GM21390 (cell line): ENCODE measurements at regions not wholly inside any gene's neighbourhood (a gene's known extent, or its start where the extent isn't known, plus 50 kb on each side); places are given as distances from the start of the nearest gene placed in this dataset.
"Not testable (repeated sequence)": the region's sequence is repeated elsewhere in the genome, so short reads cannot be mapped to it uniquely, and the experiment has no call there.

Source experiments
- ATAC-seq: cut with Tn5 transposase; IDR thresholded peaks from one replicate; pipeline ENCODE4 v1.9.1; 2021; ENCODE audit not compliant: unreplicated experiment

DNA sequence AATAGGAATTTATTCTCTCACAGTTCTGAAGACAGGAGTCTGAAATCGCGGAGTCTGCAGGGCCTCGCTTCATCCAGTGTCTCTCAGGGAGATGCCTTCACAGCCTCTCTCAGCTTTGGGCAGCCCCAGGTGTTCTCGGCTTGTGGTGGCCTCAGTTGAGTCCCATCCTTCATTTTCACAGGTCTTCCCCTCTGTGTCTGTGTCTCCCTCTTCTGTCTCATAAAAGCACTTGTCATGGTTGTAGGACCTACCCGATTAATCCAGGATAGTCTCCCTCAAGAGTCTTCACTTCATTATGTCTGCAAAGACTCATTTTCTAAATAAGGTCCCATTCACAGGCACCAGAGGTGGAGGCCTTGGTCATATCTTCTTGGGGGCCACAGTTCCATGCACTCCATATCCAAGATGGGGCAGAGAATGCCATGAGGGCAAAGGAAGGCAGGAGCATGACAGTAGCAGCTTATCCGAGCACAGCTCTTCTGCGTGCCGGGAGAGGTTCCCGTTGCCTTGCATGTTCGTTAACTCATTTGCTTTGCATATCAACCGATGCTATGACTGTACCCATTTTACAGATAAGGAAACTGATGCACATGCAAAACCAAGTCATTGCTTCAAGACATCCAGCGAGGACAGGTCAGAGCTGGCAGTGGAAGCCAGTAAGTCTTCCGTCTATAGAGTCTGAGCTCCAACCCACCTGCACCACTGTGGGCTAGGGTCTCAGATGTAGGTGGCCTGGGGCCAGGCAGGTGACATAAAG lies 363.8 kb upstream of the SULF2 start:
- ATAC-seq, result no peak

DNA sequence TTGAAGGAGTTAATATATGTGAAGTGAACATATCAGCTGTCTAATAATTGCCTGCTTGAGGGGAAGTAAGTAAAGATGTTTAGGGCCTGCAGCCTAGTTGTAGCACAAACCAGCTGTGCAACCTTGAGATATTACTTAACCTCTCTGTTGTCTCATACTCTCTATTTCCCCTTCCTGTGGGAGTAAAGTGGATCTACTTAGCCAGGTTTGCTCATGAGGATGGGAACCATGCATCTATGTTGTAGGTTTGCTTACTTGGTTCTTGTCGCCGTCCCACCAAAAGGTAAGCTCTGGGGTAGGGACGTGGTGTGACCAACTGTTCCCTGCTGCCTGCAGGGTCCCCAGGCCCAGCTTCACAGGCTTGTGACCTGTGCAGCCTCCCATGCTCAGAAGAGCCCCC lies 362.7 kb upstream of the SULF2 start:
- no peak for ATAC-seq

GRCh38 chr20:48147311-48147710 lies 362.0 kb upstream of the SULF2 start:
- ATAC-seq, result no peak

GRCh38 chr20:48146877-48147276 lies 361.6 kb upstream of the SULF2 start:
- ATAC-seq, result no peak

- ATAC-seq, result no peak
Observed at GRCh38 chr20:48146308-48146707, 361.0 kb upstream of the SULF2 start.

DNA sequence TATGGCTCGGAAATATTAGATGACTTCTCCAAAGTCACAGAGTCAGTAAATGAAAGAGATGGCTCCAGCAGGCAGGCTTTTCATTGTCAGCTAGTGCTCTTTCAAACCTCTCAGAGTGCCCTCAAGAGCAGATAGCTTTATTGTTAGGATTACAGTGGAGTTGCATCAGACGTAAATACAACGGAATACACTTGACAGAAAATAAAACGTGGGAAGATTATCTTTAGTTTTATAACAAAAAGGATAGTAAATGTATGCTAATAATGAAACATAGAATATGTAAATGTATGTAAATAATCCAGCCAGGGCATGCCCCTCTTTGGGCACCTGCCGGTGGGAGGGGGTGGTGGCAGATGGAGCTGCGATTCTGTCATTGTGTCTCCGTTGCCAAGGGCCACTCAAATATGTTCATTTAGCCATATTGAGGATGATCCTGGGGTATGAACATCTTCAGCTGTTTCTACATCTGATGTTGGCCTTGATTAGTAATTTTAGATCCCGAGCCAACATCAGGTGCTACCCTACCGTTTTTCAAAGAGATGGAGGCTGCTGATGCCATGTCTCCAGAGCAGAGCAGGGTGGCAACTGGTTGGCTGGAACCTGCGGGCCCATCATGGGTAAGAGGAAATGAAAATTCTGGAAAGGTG lies 358.3 kb upstream of the SULF2 start:
- ATAC-seq, result no peak

GRCh38 chr20:48142516-48142773 lies 357.2 kb upstream of the SULF2 start:
- no peak for ATAC-seq

- ATAC-seq, result no peak
Observed at GRCh38 chr20:48141660-48142515, 356.6 kb upstream of the SULF2 start.

- ATAC-seq, result no peak
Observed at GRCh38 chr20:48139262-48140041, 354.2 kb upstream of the SULF2 start.

DNA sequence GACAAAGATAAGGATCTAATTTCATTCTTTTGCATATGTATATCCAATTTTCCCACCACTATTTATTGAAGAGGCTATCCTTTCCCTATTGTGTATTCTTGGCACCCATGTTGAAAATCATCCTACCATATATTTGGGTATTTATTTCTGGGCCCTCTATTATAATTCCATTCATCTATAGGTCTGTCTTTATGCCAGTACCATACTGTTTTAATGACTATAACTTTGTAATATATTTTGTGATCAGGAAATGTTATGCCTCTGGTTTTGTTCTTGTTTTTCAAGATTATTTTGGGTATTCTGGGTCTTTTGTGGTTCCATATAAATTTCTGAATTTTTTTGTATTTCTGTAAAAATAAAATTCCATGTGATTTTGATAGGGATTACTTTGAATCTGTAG lies 347.6 kb upstream of the SULF2 start:
- ATAC-seq, result no peak

DNA sequence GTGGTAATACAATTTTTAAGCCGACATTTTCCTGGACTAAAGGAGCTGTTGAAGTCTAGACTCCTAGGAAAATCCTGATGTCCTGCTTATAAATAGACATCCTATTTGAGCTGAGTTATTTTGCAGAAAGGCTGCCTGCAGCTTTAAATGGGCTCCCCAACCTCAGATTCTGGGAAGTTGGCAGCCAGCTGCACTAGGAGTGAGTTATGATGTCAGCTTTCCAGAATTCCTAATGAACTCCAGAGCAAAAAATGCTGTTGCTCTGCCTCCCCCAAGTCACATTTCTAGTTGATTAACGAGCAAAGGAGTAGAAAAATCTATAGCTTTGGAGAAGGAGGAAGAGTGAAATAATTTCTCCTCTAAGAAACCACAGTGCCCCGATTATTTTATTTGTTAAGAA lies 346.3 kb upstream of the SULF2 start:
- no peak for ATAC-seq

DNA sequence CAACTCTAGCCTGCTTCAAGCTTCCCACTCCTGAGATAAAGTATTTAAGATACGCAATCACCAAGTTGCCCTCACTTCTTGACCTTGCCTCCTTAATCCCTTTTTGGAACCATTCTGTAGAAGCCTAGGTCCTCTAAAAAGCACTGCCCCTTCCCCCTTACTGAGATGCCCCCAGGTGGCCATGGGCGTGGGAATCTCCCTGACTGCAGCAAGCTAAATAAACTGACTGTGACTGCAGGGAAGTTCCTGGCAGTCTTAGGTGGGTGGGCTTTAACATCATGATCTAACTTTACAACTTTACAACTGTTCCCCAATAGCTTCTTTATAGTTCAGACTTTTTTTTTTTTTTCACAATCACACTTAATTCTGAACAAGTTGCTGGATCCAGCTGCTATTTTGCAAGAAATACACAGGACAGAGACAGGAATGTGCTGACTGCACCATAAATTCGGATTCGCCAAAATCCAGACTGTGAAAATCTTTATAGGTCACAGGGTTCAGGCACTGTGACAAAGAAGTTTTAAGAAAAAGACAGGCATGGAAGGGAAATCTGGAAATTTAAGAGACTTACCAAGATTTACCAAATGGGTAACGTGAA lies 344.2 kb upstream of the SULF2 start:
- ATAC-seq, result no peak

DNA sequence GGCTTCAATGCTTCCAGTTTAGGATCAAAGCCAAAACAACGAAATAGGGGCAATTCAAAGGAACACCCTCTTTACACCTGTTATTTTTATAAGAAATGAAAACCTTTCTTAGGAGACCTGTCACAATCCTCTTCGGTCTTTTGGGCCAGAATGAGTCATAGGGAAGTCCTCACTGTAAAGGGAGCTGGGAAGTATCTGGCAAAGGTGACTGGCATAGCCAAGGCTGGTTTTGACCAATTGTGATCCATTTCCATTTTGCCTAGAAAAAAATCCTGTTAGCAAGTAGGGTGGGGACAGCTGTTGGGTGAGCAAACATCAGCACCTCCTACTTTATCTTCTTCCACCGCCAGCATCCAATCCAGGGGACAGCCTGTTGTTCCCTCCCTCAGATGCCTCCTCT lies 343.2 kb upstream of the SULF2 start:
- no peak for ATAC-seq

- ATAC-seq, result not testable (repeated sequence)
Observed at GRCh38 chr20:48127964-48128363, 342.7 kb upstream of the SULF2 start.

DNA sequence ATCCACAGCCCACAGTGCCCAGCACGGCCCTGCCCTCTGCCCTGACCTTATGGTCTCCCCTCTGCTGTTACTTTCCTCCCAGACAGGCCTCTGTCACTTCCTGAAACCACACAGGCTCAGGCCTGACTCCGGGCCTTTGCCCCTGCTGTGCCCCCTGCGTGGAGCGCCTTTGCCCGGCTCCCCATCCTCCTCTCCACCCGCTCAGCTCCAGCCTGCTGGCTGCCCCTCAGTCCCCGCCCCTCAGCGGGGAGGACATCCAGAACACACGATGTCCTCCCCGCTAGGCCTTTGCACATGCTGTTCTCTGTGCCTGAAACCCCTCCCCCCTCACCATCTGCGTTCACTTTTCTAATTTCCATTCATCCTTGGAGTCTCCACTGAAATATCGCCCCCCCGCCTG lies 341.9 kb upstream of the SULF2 start:
- not testable (repeated sequence) for ATAC-seq

DNA sequence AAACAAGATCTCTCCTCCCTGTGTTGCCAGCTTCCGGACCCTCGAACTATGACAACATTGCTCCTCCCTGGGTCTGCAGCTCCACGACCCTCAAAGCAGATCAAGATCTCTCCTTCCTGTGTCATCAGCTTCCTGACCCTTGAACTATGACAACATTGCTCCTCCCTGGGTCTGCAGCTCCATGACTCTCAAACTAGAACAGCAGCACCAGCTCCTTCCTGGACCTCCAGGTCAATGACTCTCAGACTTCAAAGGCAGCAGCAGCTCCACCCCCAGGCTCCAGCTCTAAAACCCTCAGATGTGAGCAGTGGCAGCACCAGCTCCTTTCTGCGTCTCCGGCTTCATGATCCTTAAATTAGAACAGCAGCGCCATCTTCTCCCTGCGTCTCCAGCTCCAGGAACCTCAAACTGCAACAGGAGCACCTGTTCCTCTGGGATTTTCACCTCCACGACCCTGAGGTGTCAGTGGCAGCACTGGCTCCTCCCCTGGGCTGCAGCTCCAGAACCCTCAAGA lies 341.0 kb upstream of the SULF2 start:
- ATAC-seq, result no peak

- ATAC-seq, result no peak
Observed at GRCh38 chr20:48124960-48125359, 339.7 kb upstream of the SULF2 start.

GRCh38 chr20:48124181-48124782 lies 339.0 kb upstream of the SULF2 start:
- no peak for ATAC-seq

DNA sequence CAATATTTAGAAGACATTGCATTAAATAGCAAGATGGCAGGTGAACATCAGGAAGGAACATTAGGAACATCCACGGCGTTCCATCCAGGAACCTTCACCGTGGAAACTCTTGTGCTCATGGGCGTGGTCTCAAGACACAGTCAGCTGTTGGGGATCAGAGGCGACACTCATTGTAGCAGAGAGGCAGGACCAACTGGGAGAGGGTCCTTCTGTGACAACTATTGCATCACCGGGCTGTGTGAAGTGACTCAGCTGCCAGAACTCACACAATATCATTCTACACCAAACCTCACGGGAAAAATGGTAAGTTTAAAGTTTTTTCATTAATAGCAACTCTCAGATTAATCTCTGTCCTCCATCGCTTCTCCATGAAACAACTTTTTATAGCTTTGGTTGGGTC lies 334.8 kb upstream of the SULF2 start:
- ATAC-seq, result no peak

DNA sequence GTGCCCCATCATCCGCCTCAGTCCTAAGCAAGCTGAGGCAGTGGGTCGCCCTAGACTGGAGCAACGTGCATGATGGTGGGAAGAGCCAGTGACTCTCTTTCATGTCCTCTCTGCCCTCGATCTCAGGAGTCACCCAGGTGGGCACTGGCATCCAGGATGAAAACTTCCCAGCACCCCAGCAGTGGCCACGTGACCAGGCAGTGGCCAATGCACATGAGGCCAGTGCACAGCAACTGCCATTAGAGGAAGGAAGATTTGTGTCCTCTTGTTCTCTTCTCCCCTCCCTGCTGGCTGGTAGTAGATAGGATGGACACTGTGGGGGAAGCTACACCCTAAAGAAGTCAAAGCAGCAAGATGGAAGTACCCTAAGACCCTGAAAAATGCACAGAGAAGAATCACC lies 334.1 kb upstream of the SULF2 start:
- ATAC-seq, result not testable (repeated sequence)
